ENCODE measurements at regions not wholly inside any gene's neighbourhood (a gene's known extent, or its start where the extent isn't known, plus 50 kb on each side); places are given as distances from the start of the nearest gene placed in this dataset.

GRCh38 chr11:121958323-121958970 is 157.6 kb downstream of the BLID start:
- Mint-ChIP-seq H3K4me1 (0 out of 4 replicates have a peak, but pooled peaks cover 2 to 6% of the 10 kb centered on the region in 2 experiments), H3K36me3 (ENCODE audit: insufficient read depth in 1 of 3, low read depth in 3 of 3) (no peaks in the 10 kb centered on the region), H3K27ac (no peak overlapping the region), H3K9me3 (no peaks in the 10 kb centered on the region), H3K4me3 (no peak overlapping the region), H3K27me3 (ENCODE audit: low read depth) (peaks cover 6% of the 10 kb centered on the region)
- H3K79me1 ChIP-seq (ENCODE audit: insufficient read depth, low read depth, low read length, poor library complexity, severe bottlenecking): no peaks in the 10 kb centered on the region
- no peak overlapping the region for H4K91ac ChIP-seq (ENCODE audit: insufficient read length, low read depth, low read length)
- H2AK5ac ChIP-seq (ENCODE audit: insufficient read length, low read length): no peak overlapping the region
- no peak overlapping the region for H2BK20ac ChIP-seq (ENCODE audit: low read depth, low read length, poor library complexity, severe bottlenecking)
- DNase-seq: no peak
- TF ChIP-seq CTCF (conservative IDR thresholded peaks at IDR 0.05): no peak
- H3K14ac ChIP-seq (ENCODE audit: insufficient read depth, low read length): no peak overlapping the region
- H3K4ac ChIP-seq (ENCODE audit: low read depth, low read length): no peak overlapping the region
- H3K79me2 ChIP-seq (ENCODE audit: insufficient read depth, low read length): no peaks in the 10 kb centered on the region
- H4K5ac ChIP-seq (ENCODE audit: insufficient read length, low read depth, low read length): no peak overlapping the region
- no peaks in the 10 kb centered on the region for H4K20me1 ChIP-seq (ENCODE audit: control insufficient read depth, insufficient read depth, insufficient read length)
- H3K9ac ChIP-seq (ENCODE audit: extremely low read depth, insufficient read length, low read length): no peak overlapping the region
- no peak overlapping the region for H4K8ac ChIP-seq (replicated peaks; ENCODE audit: insufficient read length, low read depth, low read length)
- H2BK12ac ChIP-seq (ENCODE audit: insufficient read length, low read depth, low read length): no peak overlapping the region
- no peaks in the 10 kb centered on the region for H3K4me1 ChIP-seq (ENCODE audit: insufficient read depth, low read length)
- no peak overlapping the region for H2BK120ac ChIP-seq (ENCODE audit: low read depth, low read length, poor library complexity, severe bottlenecking)
- no peak overlapping the region for H3K56ac ChIP-seq (ENCODE audit: insufficient read length, low read depth, low read length)
- H3T11ph ChIP-seq (ENCODE audit: low read length): no peak overlapping the region
- no peak overlapping the region for H3K27ac ChIP-seq (ENCODE audit: insufficient read length, low read depth, low read length)
- H3K4me2 ChIP-seq (ENCODE audit: insufficient read depth, insufficient read length, low read length): no peak overlapping the region
- no peaks in the 10 kb centered on the region for H3K9me3 ChIP-seq (ENCODE audit: control insufficient read depth, low read depth, low read length)
- no peak overlapping the region for H3K23ac ChIP-seq (ENCODE audit: insufficient read length, low read depth, low read length)
- H2BK5ac ChIP-seq (ENCODE audit: insufficient read length, low read length): no peak overlapping the region
- H3K23me2 ChIP-seq (ENCODE audit: insufficient read length, low read depth, low read length, poor library complexity, severe bottlenecking): no peaks in the 10 kb centered on the region
- WGBS (ENCODE audit: extremely low coverage, insufficient read length, low lambda C conversion rate): no CpG with 5 or more reads among the region's 3 CpGs
- no peak overlapping the region for H3K18ac ChIP-seq (ENCODE audit: insufficient read length, low read depth, low read length)
- H3K27me3 ChIP-seq (ENCODE audit: insufficient read depth, low read length): no peaks in the 10 kb centered on the region; the same call in 1 of the 2 replicates
- H2AFZ ChIP-seq (ENCODE audit: low read length): no peak overlapping the region
- H2BK15ac ChIP-seq (ENCODE audit: low read depth, low read length): no peak overlapping the region
